GM18873 (cell line): ENCODE measurements at regions not wholly inside any gene's neighbourhood (a gene's known extent, or its start where the extent isn't known, plus 50 kb on each side); places are given as distances from the start of the nearest gene placed in this dataset.

Source experiments
- ATAC-seq: cut with Tn5 transposase; IDR thresholded peaks from one replicate; pipeline ENCODE4 v1.9.1; 2021; ENCODE audit warnings: mild to moderate bottlenecking, moderate library complexity, moderate number of reproducible peaks; ENCODE audit not compliant: unreplicated experiment, low FRiP score

- no peak for ATAC-seq
Measured at GRCh38 chr10:94085766-94086437, 92.2 kb downstream of the PLCE1 start.

- ATAC-seq, result no peak
Measured at GRCh38 chr10:94088926-94089381, 95.2 kb downstream of the PLCE1 start.

GRCh38 chr10:94091649-94092048, 97.9 kb downstream of the PLCE1 start:
- ATAC-seq, result no peak

GRCh38 chr10:94092848-94093247, 99.1 kb downstream of the PLCE1 start:
- ATAC-seq, result no peak

DNA sequence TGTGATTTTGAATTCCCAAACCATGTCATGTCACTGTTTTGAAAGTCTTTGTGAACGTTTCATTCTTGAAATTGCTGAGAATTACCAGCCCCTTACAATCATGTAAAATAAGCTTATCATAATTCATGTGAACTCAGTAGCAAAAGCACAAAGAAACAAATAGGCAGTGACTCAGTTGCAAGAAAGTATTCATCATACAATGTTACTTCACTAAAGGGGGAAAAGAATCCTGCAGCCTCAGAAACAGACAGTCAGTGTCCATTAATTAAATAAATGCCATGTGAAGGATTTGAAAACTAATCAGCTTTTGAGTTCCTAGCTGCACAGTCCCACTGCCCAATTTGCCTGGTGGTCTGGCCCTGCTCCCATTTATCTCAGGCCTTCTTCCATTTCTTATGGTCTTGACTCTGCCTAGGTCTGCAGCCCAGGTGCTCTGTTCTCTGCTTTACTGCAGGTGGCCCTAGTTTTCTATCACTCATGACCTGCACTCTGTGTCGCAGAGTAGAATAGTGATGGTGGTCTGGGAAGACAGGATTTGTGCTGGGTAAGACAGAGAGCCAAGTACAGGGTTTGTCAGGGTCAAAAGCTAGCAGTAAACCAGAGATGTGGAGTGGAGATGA, 99.7 kb downstream of the PLCE1 start:
- ATAC-seq, result no peak

DNA sequence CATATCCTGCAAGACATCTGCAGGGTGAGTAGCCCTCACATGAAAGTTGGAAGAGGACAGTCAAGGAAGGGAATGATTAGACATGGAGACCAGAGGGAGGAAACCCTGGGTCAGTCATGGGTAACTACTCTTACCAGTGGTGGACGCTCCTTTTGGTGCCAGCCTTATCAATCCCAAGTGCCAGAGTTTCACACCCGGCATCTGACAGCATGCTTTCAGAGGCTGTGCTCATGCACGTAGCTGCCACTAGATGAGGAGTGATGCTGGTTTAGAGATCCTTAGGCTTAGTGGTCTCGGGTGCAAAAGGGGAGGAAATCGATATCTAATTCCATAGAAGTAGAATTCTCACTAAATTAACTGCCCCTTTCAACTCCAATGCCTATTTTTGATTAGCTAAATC, 100.8 kb downstream of the PLCE1 start:
- no peak for ATAC-seq

- no peak for ATAC-seq
Measured at GRCh38 chr10:94097656-94098055, 103.9 kb downstream of the PLCE1 start.

DNA sequence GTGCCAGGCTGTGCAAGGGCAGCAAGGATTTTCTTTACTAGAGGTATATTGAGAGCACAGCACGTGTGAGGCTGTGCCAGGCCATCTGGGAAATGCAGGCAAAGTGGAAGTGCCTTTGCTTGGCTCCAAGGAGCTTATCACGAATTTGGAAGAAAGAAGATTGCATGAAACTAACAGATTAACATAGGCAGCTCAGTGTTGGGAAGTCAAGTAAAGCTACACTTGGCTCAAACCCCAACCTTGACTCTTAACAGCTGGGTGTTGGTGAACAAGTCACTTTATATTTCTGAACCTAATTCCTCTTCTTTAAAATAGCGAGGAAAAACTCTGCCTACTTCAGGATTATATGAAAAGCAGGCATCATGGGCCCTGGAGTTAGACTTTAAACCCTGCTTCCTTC, 105.2 kb downstream of the PLCE1 start:
- ATAC-seq, result no peak

DNA sequence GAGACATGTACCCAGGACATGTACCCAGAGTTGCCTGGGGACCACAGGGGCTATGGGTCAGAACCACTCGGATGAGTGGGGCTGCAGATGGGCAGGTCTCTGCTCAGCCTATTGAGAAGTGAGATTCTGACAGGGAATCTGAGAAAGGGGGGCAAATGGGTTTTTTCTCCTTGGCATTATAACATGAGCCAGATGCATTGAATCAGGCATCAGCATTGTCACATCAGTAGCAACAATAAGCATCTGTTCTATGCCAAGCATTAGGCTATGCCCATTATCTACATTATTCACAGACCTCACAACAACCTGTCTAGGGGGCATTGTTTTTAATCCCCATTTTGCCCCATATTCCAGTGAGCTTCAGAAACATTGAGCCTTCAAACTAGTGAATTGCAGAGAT, 108.2 kb downstream of the PLCE1 start:
- no peak for ATAC-seq

GRCh38 chr10:94102436-94102835, 108.7 kb downstream of the PLCE1 start:
- no peak for ATAC-seq

GRCh38 chr10:94103192-94103591, 109.5 kb downstream of the PLCE1 start:
- ATAC-seq, result no peak

DNA sequence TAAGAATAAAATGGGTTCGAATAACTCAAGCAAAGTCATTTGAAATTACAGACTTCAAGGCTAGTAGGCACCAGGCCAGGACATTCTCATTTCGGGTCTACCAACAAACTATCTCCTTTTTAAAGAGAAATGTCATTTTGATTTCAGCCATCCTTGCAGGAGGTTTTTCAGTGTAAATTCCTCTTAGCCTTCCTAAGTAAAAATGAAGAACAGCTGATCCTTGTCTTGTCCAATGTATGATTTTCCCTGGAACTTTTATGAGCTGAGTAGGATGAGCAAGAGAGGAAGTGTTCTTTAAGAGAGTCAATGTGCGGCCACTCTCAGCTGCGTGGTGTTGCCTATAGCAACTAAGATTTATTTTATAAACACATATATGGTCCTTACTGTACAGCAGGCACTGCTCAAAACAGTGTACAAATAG, 110.1 kb downstream of the PLCE1 start:
- no peak for ATAC-seq

GRCh38 chr10:94104316-94105000, 110.7 kb downstream of the PLCE1 start:
- no peak for ATAC-seq

DNA sequence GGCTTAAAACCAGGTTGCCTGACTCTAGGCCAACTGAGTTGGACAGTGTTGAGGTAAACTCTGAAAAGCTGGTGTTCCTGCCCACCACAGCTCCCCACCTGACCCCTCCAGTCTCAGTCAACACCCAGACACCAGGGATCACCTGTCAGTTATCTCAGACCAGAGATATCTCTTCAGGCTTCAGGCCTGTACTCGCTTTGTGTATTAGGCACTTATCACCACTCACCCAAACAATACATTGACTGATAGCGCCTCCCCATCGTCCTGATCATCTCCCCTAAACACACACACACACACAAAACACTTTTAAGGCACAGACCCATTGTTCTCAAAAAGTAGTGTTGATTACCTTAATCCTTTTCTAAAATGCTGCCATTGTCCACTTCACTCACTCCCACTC, 111.5 kb downstream of the PLCE1 start:
- ATAC-seq, result no peak

DNA sequence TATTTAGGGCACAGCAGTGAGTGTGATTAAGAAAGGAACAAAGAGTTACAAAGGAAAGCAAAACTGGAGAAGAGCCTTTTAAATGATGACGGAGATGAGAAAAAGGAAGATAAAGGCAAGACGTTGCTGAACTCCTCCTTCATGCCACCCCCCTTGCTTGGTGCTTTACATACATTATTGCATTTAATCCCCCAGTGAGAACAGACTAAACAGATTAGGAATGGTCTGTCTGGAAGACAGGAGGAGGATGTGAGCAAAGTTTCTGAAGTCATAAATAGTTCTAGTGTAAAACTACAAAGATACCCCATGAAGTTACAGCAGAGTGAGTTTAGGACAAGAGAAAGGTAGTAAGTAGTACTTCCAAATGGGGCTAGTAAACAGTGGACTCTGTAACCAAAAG, 113.5 kb downstream of the PLCE1 start:
- no peak for ATAC-seq

GRCh38 chr10:94108200-94108599, 114.5 kb downstream of the PLCE1 start:
- ATAC-seq, result no peak

- ATAC-seq, result no peak
Measured at GRCh38 chr10:94111367-94111766, 117.6 kb downstream of the PLCE1 start.

DNA sequence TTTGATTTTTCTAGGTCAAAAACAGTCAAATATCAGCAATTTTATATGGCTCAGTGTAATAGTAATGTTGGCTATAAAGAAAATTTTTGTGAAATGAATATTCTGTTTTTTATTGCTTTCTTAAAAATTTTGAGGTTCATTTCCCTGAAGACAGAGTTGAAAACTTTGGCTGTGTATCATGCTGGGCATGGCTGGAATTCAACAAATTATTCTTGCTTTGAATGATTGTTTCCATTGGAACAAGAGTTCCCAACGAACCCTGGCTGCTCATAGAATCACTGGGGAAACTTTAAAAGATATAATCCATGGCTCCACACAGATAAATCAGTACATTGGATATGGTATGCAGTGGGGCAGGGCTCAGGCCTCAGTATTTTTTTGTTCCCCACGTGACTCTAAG, 118.6 kb downstream of the PLCE1 start:
- ATAC-seq, result no peak

GRCh38 chr10:94115725-94116124, 122.0 kb downstream of the PLCE1 start:
- ATAC-seq, result no peak

DNA sequence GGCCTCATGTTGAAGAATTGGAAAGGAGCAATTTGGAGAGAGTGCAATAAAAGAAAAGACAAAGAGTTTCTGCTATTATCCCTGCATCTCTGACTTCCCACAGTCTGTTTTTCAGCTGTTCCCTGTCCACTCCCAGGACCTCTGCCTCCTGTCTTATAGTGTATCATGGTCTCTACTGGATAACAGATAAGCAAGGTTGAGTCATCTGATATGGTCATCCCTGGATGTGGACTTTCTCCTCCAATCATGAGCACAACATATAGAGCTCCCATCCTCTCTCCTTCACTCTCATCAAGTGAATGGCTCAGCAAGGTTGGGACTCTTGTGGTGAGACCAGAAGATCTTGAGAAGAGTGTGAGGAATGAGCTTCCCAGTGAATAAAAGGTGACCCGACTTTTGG, 123.1 kb downstream of the PLCE1 start:
- no peak for ATAC-seq

DNA sequence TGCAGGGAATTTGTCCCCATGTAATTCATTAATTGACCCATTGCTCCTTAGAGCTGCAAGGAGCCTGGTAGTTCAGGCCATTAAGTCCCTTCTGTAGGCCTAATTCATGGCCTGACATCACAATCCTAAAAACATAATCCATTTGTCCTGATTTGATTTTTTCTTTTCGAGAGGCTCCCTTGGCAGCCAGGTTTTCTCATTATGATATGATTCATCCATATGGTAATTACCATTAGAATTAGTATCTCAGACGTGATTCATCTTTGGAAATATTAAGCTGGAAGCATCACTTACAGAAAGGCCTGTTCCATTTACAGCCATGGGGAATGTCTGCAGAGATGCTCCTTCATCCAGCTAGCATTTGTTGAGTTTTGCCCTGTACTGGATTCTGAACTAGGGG, 128.5 kb downstream of the PLCE1 start:
- ATAC-seq, result no peak
